ENCODE measurements at regions not wholly inside any gene's neighbourhood (a gene's known extent, or its start where the extent isn't known, plus 50 kb on each side); places are given as distances from the start of the nearest gene placed in this dataset.
"Not testable (repeated sequence)": the region's sequence is repeated elsewhere in the genome, so short reads cannot be mapped to it uniquely, and the experiment has no call there.

GRCh38 chr6:14595751-14596150 lies 478.2 kb downstream of the CD83 start:
- no peak overlapping the region for H3K4me3 ChIP-seq (ENCODE audit: low read depth, low read length)
- no peak for DNase-seq (ENCODE audit: low read depth, low spot score)
- no peak for TF ChIP-seq CTCF (IDR thresholded peaks at IDR 0.05; ENCODE audit: low read depth, low read length)
- in situ Hi-C loops (cut with HindIII; ENCODE audit: low sequenced_read_pairs): no loop called here

GRCh38 chr6:14596410-14596809 lies 478.8 kb downstream of the CD83 start:
- DNase-seq (ENCODE audit: low read depth, low spot score): peak; percentile 95
- no peak for TF ChIP-seq CTCF (IDR thresholded peaks at IDR 0.05; ENCODE audit: low read depth, low read length)
- in situ Hi-C loops (cut with HindIII; ENCODE audit: low sequenced_read_pairs): no loop called here
- no peak overlapping the region for H3K4me3 ChIP-seq (ENCODE audit: low read depth, low read length)

- DNase-seq (ENCODE audit: low read depth, low spot score): no peak
- no peak for TF ChIP-seq CTCF (IDR thresholded peaks at IDR 0.05; ENCODE audit: low read depth, low read length)
- H3K4me3 ChIP-seq (ENCODE audit: low read depth, low read length): no peak overlapping the region
- in situ Hi-C loops (cut with HindIII; ENCODE audit: low sequenced_read_pairs): no loop called here
These were observed 479.5 kb downstream of the CD83 start for GRCh38 chr6:14597090-14597489.

- DNase-seq (ENCODE audit: low read depth, low spot score): no peak
These were observed 480.7 kb downstream of the CD83 start for GRCh38 chr6:14598017-14598864.

GRCh38 chr6:14600306-14600705 lies 482.7 kb downstream of the CD83 start:
- in situ Hi-C loops (cut with HindIII; ENCODE audit: low sequenced_read_pairs); DNase-seq (ENCODE audit: low read depth, low spot score); H3K4me3 ChIP-seq (ENCODE audit: low read depth, low read length): not testable (repeated sequence)

More at GRCh38 chr6:14598017-14598864, 480.7 kb downstream of the CD83 start:
- in situ Hi-C loops (cut with HindIII; ENCODE audit: low sequenced_read_pairs): no loop called here
- no peak overlapping the region for H3K4me3 ChIP-seq (ENCODE audit: low read depth, low read length)
- no peak for TF ChIP-seq CTCF (IDR thresholded peaks at IDR 0.05; ENCODE audit: low read depth, low read length)

- no peak for DNase-seq (ENCODE audit: low read depth, low spot score)
- in situ Hi-C loops (cut with HindIII; ENCODE audit: low sequenced_read_pairs): no loop called here
- no peak overlapping the region for H3K4me3 ChIP-seq (ENCODE audit: low read depth, low read length)
- no peak for TF ChIP-seq CTCF (IDR thresholded peaks at IDR 0.05; ENCODE audit: low read depth, low read length)
These were observed 483.9 kb downstream of the CD83 start for GRCh38 chr6:14601490-14601889.

- in situ Hi-C loops (cut with HindIII; ENCODE audit: low sequenced_read_pairs): no loop called here
- no peak for DNase-seq (ENCODE audit: low read depth, low spot score)
- no peak for TF ChIP-seq CTCF (IDR thresholded peaks at IDR 0.05; ENCODE audit: low read depth, low read length)
- H3K4me3 ChIP-seq (ENCODE audit: low read depth, low read length): no peak overlapping the region
These were observed 488.8 kb downstream of the CD83 start for GRCh38 chr6:14606353-14606752.

Data from astrocyte of the spinal cord (primary cell).